Astrocyte of the hippocampus (primary cell): ENCODE measurements at regions not wholly inside any gene's neighbourhood (a gene's known extent, or its start where the extent isn't known, plus 50 kb on each side); places are given as distances from the start of the nearest gene placed in this dataset.

Experiments
- DNase-seq: peaks from one replicate; pipeline ENCODE4 v3.0.0; 2011; ENCODE audit warnings: low read depth, low spot score

- peak; percentile 49 for DNase-seq
Measured at GRCh38 chr15:95843241-95843910, 487.1 kb upstream of the NR2F2 start.

GRCh38 chr15:95845862-95846515, 484.5 kb upstream of the NR2F2 start:
- DNase-seq, result no peak

GRCh38 chr15:95848126-95848525, 482.4 kb upstream of the NR2F2 start:
- no peak for DNase-seq

- DNase-seq, result no peak
Measured at GRCh38 chr15:95850837-95851236, 479.7 kb upstream of the NR2F2 start.

GRCh38 chr15:95853350-95853749, 477.1 kb upstream of the NR2F2 start:
- DNase-seq, result no peak

- DNase-seq, result no peak
Measured at GRCh38 chr15:95857124-95857757, 473.3 kb upstream of the NR2F2 start.

GRCh38 chr15:95857758-95858157, 472.7 kb upstream of the NR2F2 start:
- DNase-seq, result no peak

GRCh38 chr15:95860406-95860805, 470.1 kb upstream of the NR2F2 start:
- DNase-seq, result no peak

GRCh38 chr15:95864467-95864886, 466.0 kb upstream of the NR2F2 start:
- DNase-seq, result no peak

- DNase-seq, result no peak
Measured at GRCh38 chr15:95865330-95865739, 465.2 kb upstream of the NR2F2 start.

- no peak for DNase-seq
Measured at GRCh38 chr15:95866711-95867440, 463.6 kb upstream of the NR2F2 start.

- DNase-seq, result no peak
Measured at GRCh38 chr15:95868450-95868849, 462.1 kb upstream of the NR2F2 start.

GRCh38 chr15:95868970-95869369, 461.5 kb upstream of the NR2F2 start:
- DNase-seq, result no peak

GRCh38 chr15:95869920-95870319, 460.6 kb upstream of the NR2F2 start:
- no peak for DNase-seq

GRCh38 chr15:95872366-95872771, 458.1 kb upstream of the NR2F2 start:
- DNase-seq, result peak; percentile 60

GRCh38 chr15:95874637-95875036, 455.9 kb upstream of the NR2F2 start:
- DNase-seq, result peak; percentile 16

GRCh38 chr15:95875121-95875643, 455.3 kb upstream of the NR2F2 start:
- peak; percentile 73 for DNase-seq

- DNase-seq, result no peak
Measured at GRCh38 chr15:95880031-95880570, 450.4 kb upstream of the NR2F2 start.

- DNase-seq, result no peak
Measured at GRCh38 chr15:95880630-95881029, 449.9 kb upstream of the NR2F2 start.

GRCh38 chr15:95883064-95883463, 447.4 kb upstream of the NR2F2 start:
- DNase-seq, result no peak

GRCh38 chr15:95884276-95884675, 446.2 kb upstream of the NR2F2 start:
- DNase-seq, result no peak
